Skeletal muscle tissue (tissue), 3 donors: ENCODE measurements at regions not wholly inside any gene's neighbourhood (a gene's known extent, or its start where the extent isn't known, plus 50 kb on each side); places are given as distances from the start of the nearest gene placed in this dataset.

Source experiments
- H3K27ac ChIP-seq: one replicate; pipeline ENCODE4 v1.7.0; 2013; ENCODE audit warnings: mild to moderate bottlenecking, low read depth, low read length, inconsistent platforms
- H3K27me3 ChIP-seq, 3 donors: one replicate each; pipeline ENCODE4 v1.7.0; 2013; ENCODE audit warnings: low read length in 3 of 3; ENCODE audit not compliant: control insufficient read depth in 3 of 3, insufficient read depth in 3 of 3
- H3K36me3 ChIP-seq, 3 donors: one replicate each; pipeline ENCODE4 v1.7.0; 2013; ENCODE audit warnings: low read length in 3 of 3; ENCODE audit not compliant: control insufficient read depth in 3 of 3, insufficient read depth in 3 of 3
- H3K4me1 ChIP-seq, 3 donors: one replicate each; pipeline ENCODE4 v1.7.0; 2013; ENCODE audit warnings: low read length in 3 of 3, mild to moderate bottlenecking in 3 of 3; ENCODE audit not compliant: control insufficient read depth in 3 of 3, insufficient read depth in 3 of 3
- H3K4me3 ChIP-seq, 3 donors: one replicate each; pipeline ENCODE4 v1.7.0; 2013; ENCODE audit warnings: low read length in 3 of 3
- H3K9ac ChIP-seq, 3 donors: one replicate each; pipeline ENCODE4 v1.7.0; 2013; ENCODE audit warnings: low read length in 3 of 3, mild to moderate bottlenecking in 3 of 3, moderate library complexity in 2 of 3, low read depth in 1 of 3
- H3K9me3 ChIP-seq, 3 donors: one replicate each; pipeline ENCODE4 v1.7.0; 2013; ENCODE audit warnings: low read length in 3 of 3; ENCODE audit not compliant: control insufficient read depth in 3 of 3
- donor health status: Osteomylitis.

DNA sequence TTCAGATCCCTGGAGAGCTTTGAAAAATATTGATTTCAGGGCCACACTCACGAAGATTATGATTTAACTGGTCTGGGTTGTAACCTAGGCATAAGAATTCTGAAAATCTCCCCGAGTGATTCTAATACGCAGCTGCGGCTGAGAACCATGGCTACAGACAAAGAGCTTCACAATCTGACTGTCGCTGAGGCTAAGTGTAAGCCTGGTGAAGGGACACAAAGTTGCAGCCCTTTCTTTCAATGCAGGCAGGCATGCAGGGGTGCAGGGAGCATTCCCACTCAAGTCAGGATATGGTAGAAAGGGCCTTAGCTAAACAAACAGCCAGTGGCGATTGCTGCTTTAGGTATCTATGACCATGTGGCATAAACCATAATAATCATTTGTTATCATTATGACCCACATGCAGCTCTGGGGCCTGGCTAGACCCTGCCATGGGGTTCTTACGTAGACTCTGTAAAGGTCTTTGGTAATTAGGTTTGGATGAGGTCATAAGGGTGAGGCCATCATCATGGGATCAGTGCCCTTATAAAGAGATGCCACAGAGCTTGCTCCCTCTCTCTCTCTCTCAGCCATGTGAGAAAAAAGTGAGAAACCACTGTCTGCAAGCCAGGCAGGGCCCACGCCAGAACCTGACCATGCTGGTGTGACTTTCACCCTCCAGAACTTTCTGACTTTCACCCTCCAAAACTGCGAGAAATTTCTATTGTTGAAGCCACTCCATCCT, 88.4 kb upstream of the LANCL2 start:
- H3K27me3 ChIP-seq = peaks cover 0 to 4% (median 0%) of the 10 kb centered on the region in 3 donors
- no peak overlapping the region for H3K4me3 ChIP-seq
- no peak overlapping the region for H3K9ac ChIP-seq
- H3K36me3 ChIP-seq = no peaks in the 10 kb centered on the region
- H3K27ac ChIP-seq = no peak overlapping the region
- H3K4me1 ChIP-seq = no peaks in the 10 kb centered on the region
- no peaks in the 10 kb centered on the region for H3K9me3 ChIP-seq

DNA sequence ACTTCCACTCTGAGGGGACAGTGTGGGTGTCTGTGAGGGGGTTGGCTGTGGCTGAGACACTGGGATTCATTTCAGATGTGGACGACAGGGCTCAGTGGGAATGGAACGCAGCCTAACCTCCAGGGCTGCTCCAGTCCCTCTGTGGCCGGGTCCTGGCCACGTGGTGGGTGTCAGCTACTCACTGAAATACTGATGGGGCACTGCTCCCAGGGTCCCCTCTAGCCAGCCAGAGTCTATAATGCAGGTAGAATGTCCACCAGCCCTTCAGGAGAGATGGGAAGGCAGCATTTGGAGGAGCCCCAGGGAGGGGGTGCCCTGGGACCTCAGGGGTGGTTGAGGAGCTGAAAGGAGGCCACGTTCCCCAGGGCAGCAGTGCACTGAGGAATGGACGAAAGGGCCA, 87.2 kb upstream of the LANCL2 start:
- no peaks in the 10 kb centered on the region for H3K36me3 ChIP-seq
- H3K4me3 ChIP-seq = no peak overlapping the region

DNA sequence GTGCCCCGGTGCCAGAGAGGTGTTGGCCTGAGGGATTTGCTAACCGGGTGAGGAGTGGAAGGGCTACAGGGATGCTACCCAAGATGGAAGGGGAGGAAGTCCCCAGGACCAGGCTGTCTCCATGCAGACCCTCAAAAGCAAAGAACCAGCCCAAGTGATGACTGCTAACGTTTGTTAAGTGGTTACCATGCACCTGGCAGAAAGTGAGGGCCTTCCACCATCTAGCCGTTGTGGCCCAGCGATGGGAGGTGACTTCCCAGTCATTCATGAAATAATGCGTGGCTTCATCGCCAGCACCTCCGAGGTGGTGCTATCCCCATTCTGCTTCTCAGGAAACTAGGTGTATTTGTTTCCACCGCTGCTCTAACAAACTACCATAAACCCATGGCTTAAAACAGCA, 86.8 kb upstream of the LANCL2 start:
- H3K4me3 ChIP-seq = no peak overlapping the region
- no peaks in the 10 kb centered on the region for H3K4me1 ChIP-seq
- no peak overlapping the region for H3K9ac ChIP-seq
- no peaks in the 10 kb centered on the region for H3K36me3 ChIP-seq
- H3K27ac ChIP-seq = no peak overlapping the region
- no peaks in the 10 kb centered on the region for H3K9me3 ChIP-seq
- peaks cover 0 to 3% (median 0%) of the 10 kb centered on the region in 3 donors for H3K27me3 ChIP-seq

More for the DNA sequence above, 87.2 kb upstream of the LANCL2 start:
- Histone ChIP-seq H3K27ac (no peak overlapping the region), H3K4me1 (no peaks in the 10 kb centered on the region), H3K9me3 (no peaks in the 10 kb centered on the region), H3K27me3 (peaks cover 0 to 3% (median 0%) of the 10 kb centered on the region in 3 donors), H3K9ac (no peak overlapping the region)

- no peaks in the 10 kb centered on the region for H3K9me3 ChIP-seq
- no peak overlapping the region for H3K27ac ChIP-seq
- H3K27me3 ChIP-seq = no peaks in the 10 kb centered on the region
- H3K36me3 ChIP-seq = no peaks in the 10 kb centered on the region
- no peak overlapping the region for H3K9ac ChIP-seq
- no peaks in the 10 kb centered on the region for H3K4me1 ChIP-seq
- H3K4me3 ChIP-seq = no peak overlapping the region
These were observed 85.9 kb upstream of the LANCL2 start for GRCh38 chr7:55279080-55279845.

GRCh38 chr7:55280031-55280454, 85.1 kb upstream of the LANCL2 start:
- no peak overlapping the region for H3K27ac ChIP-seq
- H3K4me1 ChIP-seq = no peaks in the 10 kb centered on the region
- H3K9me3 ChIP-seq = no peaks in the 10 kb centered on the region
- no peaks in the 10 kb centered on the region for H3K27me3 ChIP-seq
- H3K9ac ChIP-seq = no peak overlapping the region
- no peaks in the 10 kb centered on the region for H3K36me3 ChIP-seq
- no peak overlapping the region for H3K4me3 ChIP-seq

- no peak overlapping the region for H3K4me3 ChIP-seq
- H3K27ac ChIP-seq = no peak overlapping the region
- H3K36me3 ChIP-seq = no peaks in the 10 kb centered on the region
- H3K4me1 ChIP-seq = no peaks in the 10 kb centered on the region
- H3K27me3 ChIP-seq = no peaks in the 10 kb centered on the region
- H3K9me3 ChIP-seq = no peaks in the 10 kb centered on the region
- no peak overlapping the region for H3K9ac ChIP-seq
These were observed 79.5 kb upstream of the LANCL2 start for GRCh38 chr7:55285665-55286064.

GRCh38 chr7:55286666-55287065, 78.5 kb upstream of the LANCL2 start:
- Histone ChIP-seq H3K36me3 (no peaks in the 10 kb centered on the region), H3K9ac (no peak overlapping the region), H3K9me3 (no peaks in the 10 kb centered on the region), H3K4me3 (no peak overlapping the region), H3K27ac (no peak overlapping the region), H3K4me1 (no peaks in the 10 kb centered on the region), H3K27me3 (no peaks in the 10 kb centered on the region)

- Histone ChIP-seq H3K9me3 (no peaks in the 10 kb centered on the region), H3K27me3 (no peaks in the 10 kb centered on the region), H3K4me3 (no peak overlapping the region), H3K9ac (no peak overlapping the region), H3K4me1 (no peaks in the 10 kb centered on the region), H3K27ac (no peak overlapping the region), H3K36me3 (no peaks in the 10 kb centered on the region)
These were observed 76.9 kb upstream of the LANCL2 start for GRCh38 chr7:55288070-55288824.

GRCh38 chr7:55296070-55296469, 69.1 kb upstream of the LANCL2 start:
- no peak overlapping the region for H3K4me3 ChIP-seq
- H3K4me1 ChIP-seq = no peaks in the 10 kb centered on the region
- no peaks in the 10 kb centered on the region for H3K36me3 ChIP-seq
- no peak overlapping the region for H3K27ac ChIP-seq
- H3K9me3 ChIP-seq = no peaks in the 10 kb centered on the region
- H3K9ac ChIP-seq = no peak overlapping the region
- peaks cover 0 to 5% (median 5%) of the 10 kb centered on the region in 3 donors for H3K27me3 ChIP-seq
